WTC11 (cell line): ENCODE measurements at regions not wholly inside any gene's neighbourhood (a gene's known extent, or its start where the extent isn't known, plus 50 kb on each side); places are given as distances from the start of the nearest gene placed in this dataset.

Experiments used
- ATAC-seq: fragments of 200-7000 bp; cut with Tn5 transposase; 2 replicates; pipeline ENCODE4 v1.10.0; 2021; ENCODE audit warnings: mild to moderate bottlenecking, moderate library complexity
- CTCF ChIA-PET: fragments of 300-600 bp; sonication (Branson Sonifier 250); formaldehyde crosslinking; loops from one replicate; lab custom pipeline; 2021; ENCODE audit warnings: antibody characterized with exemption; lab: Charles Lee
- POLR2A ChIA-PET: fragments of 350-600 bp; sonication (Branson Sonifier 250); formaldehyde crosslinking; loops from one replicate; lab custom pipeline; 2021; ENCODE audit warnings: antibody characterized with exemption; lab: Charles Lee
- DNase-seq: peaks from one replicate; pipeline ENCODE4 v3.0.0; 2021; ENCODE audit warnings: low spot score
- H3K27ac Mint-ChIP-seq: 2 replicates; pipeline ENCODE4 v1.8.0; 2021; ENCODE audit warnings: mixed read lengths
- H3K27me3 Mint-ChIP-seq: 2 replicates; pipeline ENCODE4 v1.8.0; 2021; ENCODE audit warnings: low read depth, mild to moderate bottlenecking, moderate library complexity, mixed read lengths
- H3K36me3 Mint-ChIP-seq: 2 replicates; pipeline ENCODE4 v1.8.0; 2021; ENCODE audit warnings: mixed read lengths
- H3K4me1 Mint-ChIP-seq: 2 replicates; pipeline ENCODE4 v1.8.0; 2022; ENCODE audit warnings: mixed read lengths
- H3K4me3 Mint-ChIP-seq: 2 replicates; pipeline ENCODE4 v1.8.0; 2021; ENCODE audit warnings: mild to moderate bottlenecking, moderate library complexity, mixed read lengths
- H3K9me3 Mint-ChIP-seq: 2 replicates; pipeline ENCODE4 v1.8.0; 2021; ENCODE audit warnings: mixed read lengths
- AR ChIP-seq: fragments of 250-450 bp; sonication (Bioruptor Pico); IDR thresholded peaks from 2 replicates; pipeline ENCODE4 v1.9.0; 2021; ENCODE audit warnings: mild to moderate bottlenecking
- ATF6 ChIP-seq: sonication (generic); formaldehyde crosslinking; IDR thresholded peaks from 2 replicates; pipeline ENCODE4 v1.8.1; 2023; ENCODE audit warnings: mild to moderate bottlenecking, missing genetic modification reagents
- FOXP4 ChIP-seq: sonication (generic); formaldehyde crosslinking; IDR thresholded peaks from 2 replicates; pipeline ENCODE4 v1.8.0; 2022; ENCODE audit warnings: mild to moderate bottlenecking, missing genetic modification reagents
- GABPB1 ChIP-seq: sonication (generic); formaldehyde crosslinking; IDR thresholded peaks from 2 replicates; pipeline ENCODE4 v1.8.1; 2023; ENCODE audit warnings: mild to moderate bottlenecking, missing genetic modification reagents
- KAT7 ChIP-seq: sonication (generic); formaldehyde crosslinking; IDR thresholded peaks from 2 replicates; pipeline ENCODE4 v1.8.1; 2023; ENCODE audit warnings: missing genetic modification reagents, mild to moderate bottlenecking, borderline replicate concordance
- MLX ChIP-seq: sonication (generic); formaldehyde crosslinking; IDR thresholded peaks from 2 replicates; pipeline ENCODE4 v1.8.1; 2023; ENCODE audit warnings: mild to moderate bottlenecking, missing genetic modification reagents, moderate library complexity
- MXD4 ChIP-seq: fragments of 250-450 bp; sonication (Bioruptor Pico); IDR thresholded peaks from 2 replicates; pipeline ENCODE4 v1.8.0; 2021; ENCODE audit warnings: mild to moderate bottlenecking, moderate library complexity, borderline replicate concordance
- STAT6 ChIP-seq: sonication (generic); formaldehyde crosslinking; conservative IDR thresholded peaks from 2 replicates; pipeline ENCODE4 v1.8.1; 2023; ENCODE audit warnings: mild to moderate bottlenecking, low read depth, missing genetic modification reagents, moderate library complexity
- USF2 ChIP-seq: sonication (generic); formaldehyde crosslinking; IDR thresholded peaks from 2 replicates; pipeline ENCODE4 v1.8.1; 2023; ENCODE audit warnings: mild to moderate bottlenecking, missing genetic modification reagents, moderate library complexity
- ZNF138 ChIP-seq: sonication (generic); formaldehyde crosslinking; conservative IDR thresholded peaks from 2 replicates; pipeline ENCODE4 v1.8.1; 2022; ENCODE audit warnings: mild to moderate bottlenecking, moderate library complexity, missing genetic modification reagents
- ZNF232 ChIP-seq: sonication (generic); formaldehyde crosslinking; IDR thresholded peaks from 2 replicates; pipeline ENCODE4 v1.8.0; 2022; ENCODE audit warnings: mild to moderate bottlenecking, missing genetic modification reagents
- ZNF425 ChIP-seq: fragments of 250-450 bp; sonication (Bioruptor Pico); conservative IDR thresholded peaks from 2 replicates; pipeline ENCODE4 v1.9.0; 2021; ENCODE audit warnings: mild to moderate bottlenecking

GRCh38 chr2:2899826-2900225 lies 477.8 kb downstream of the EIPR1 start (continued):
- TF ChIP-seq ATF6 (CRISPR knock-in tag) (no peak), MXD4 (CRISPR knock-in tag) (no peak)
- TF ChIP-seq, all 79 proteins: peak for 0

- CTCF ChIA-PET, result no interaction called here
These were observed 478.9 kb downstream of the EIPR1 start for GRCh38 chr2:2898744-2899143.

GRCh38 chr2:2896643-2897042 lies 481.0 kb downstream of the EIPR1 start:
- ChIA-PET CTCF (interaction anchor here (0.6 kb wide), 1 partner anchor 86 kb away, joined by 3 read pairs; no protein-coding TSS in a partner anchor), POLR2A (no interaction called here)
- peaks cover 3% of the 10 kb centered on the region for H3K4me1 Mint-ChIP-seq
- H3K27ac Mint-ChIP-seq, result no peak overlapping the region
- peaks cover 18% of the 10 kb centered on the region for H3K9me3 Mint-ChIP-seq
- H3K36me3 Mint-ChIP-seq, result no peaks in the 10 kb centered on the region
- ATAC-seq (no peak), DNase-seq (no peak)
- no peaks in the 10 kb centered on the region for H3K27me3 Mint-ChIP-seq
- no peak overlapping the region for H3K4me3 Mint-ChIP-seq
- TF ChIP-seq KAT7 (CRISPR knock-in tag) (no peak), USF2 (no peak), ZNF138 (CRISPR knock-in tag) (no peak), GABPB1 (no peak), MLX (CRISPR knock-in tag) (no peak), AR (CRISPR knock-in tag) (no peak)

More at GRCh38 chr2:2898744-2899143, 478.9 kb downstream of the EIPR1 start:
- no peaks in the 10 kb centered on the region for H3K36me3 Mint-ChIP-seq
- DNase-seq, result no peak
- no peak overlapping the region for H3K4me3 Mint-ChIP-seq
- peaks cover 4% of the 10 kb centered on the region for H3K4me1 Mint-ChIP-seq
- POLR2A ChIA-PET, result no interaction called here
- no peak for ATAC-seq
- no peaks in the 10 kb centered on the region for H3K27me3 Mint-ChIP-seq
- H3K27ac Mint-ChIP-seq, result no peak overlapping the region
- peaks cover 18% of the 10 kb centered on the region for H3K9me3 Mint-ChIP-seq
- no peak for TF ChIP-seq STAT6 (CRISPR knock-in tag)
- no peak for TF ChIP-seq ZNF425 (CRISPR knock-in tag)
- TF ChIP-seq FOXP4 (CRISPR knock-in tag), result no peak
- no peak for TF ChIP-seq ZNF232
- TF ChIP-seq, all 79 proteins: peak for 0
